ENCODE measurements at regions not wholly inside any gene's neighbourhood (a gene's known extent, or its start where the extent isn't known, plus 50 kb on each side); places are given as distances from the start of the nearest gene placed in this dataset.
"Not testable (repeated sequence)": the region's sequence is repeated elsewhere in the genome, so short reads cannot be mapped to it uniquely, and the experiment has no call there.

- not testable (repeated sequence) for H3K9me3 ChIP-seq (ENCODE audit: insufficient read depth, low read length); H2AFZ ChIP-seq (ENCODE audit: low read depth, low read length, severe bottlenecking); H3K27me3 ChIP-seq (ENCODE audit: low read length); H3K27ac ChIP-seq (ENCODE audit: low read depth, low read length); H4K20me1 ChIP-seq (ENCODE audit: low read depth, low read length); H3K9ac ChIP-seq (ENCODE audit: low read length); H3K36me3 ChIP-seq (ENCODE audit: low read length); H3K79me2 ChIP-seq (ENCODE audit: insufficient read depth, low read length); H3K9me2 ChIP-seq (replicated peaks; ENCODE audit: insufficient read depth, low read length); H3K4me3 ChIP-seq (ENCODE audit: insufficient read depth, low read length, poor library complexity, severe bottlenecking); H3F3A ChIP-seq (ENCODE audit: insufficient read depth); H3K4me2 ChIP-seq (ENCODE audit: low read depth, low read length, poor library complexity, severe bottlenecking)
These were observed 204.1 kb upstream of the ZNF322 start for GRCh38 chr6:26863641-26864040.

GRCh38 chr6:26898785-26899184, 239.2 kb upstream of the ZNF322 start:
- H3K9me2 ChIP-seq (replicated peaks; ENCODE audit: insufficient read depth, low read length); H4K20me1 ChIP-seq (ENCODE audit: low read depth, low read length); H3K27ac ChIP-seq (ENCODE audit: low read depth, low read length); H3F3A ChIP-seq (ENCODE audit: insufficient read depth); H3K9me3 ChIP-seq (ENCODE audit: insufficient read depth, low read length); H2AFZ ChIP-seq (ENCODE audit: low read depth, low read length, severe bottlenecking); H3K4me2 ChIP-seq (ENCODE audit: low read depth, low read length, poor library complexity, severe bottlenecking); H3K9ac ChIP-seq (ENCODE audit: low read length); H3K36me3 ChIP-seq (ENCODE audit: low read length); H3K27me3 ChIP-seq (ENCODE audit: low read length); H3K4me3 ChIP-seq (ENCODE audit: insufficient read depth, low read length, poor library complexity, severe bottlenecking); H3K79me2 ChIP-seq (ENCODE audit: insufficient read depth, low read length): not testable (repeated sequence)

GRCh38 chr6:26924206-26924605, 264.7 kb upstream of the ZNF322 start:
- not testable (repeated sequence) for H3K9ac ChIP-seq (ENCODE audit: low read length); H3K36me3 ChIP-seq (ENCODE audit: low read length); H3K9me2 ChIP-seq (replicated peaks; ENCODE audit: insufficient read depth, low read length); H3K27ac ChIP-seq (ENCODE audit: low read depth, low read length); H3K79me2 ChIP-seq (ENCODE audit: insufficient read depth, low read length); H3K4me2 ChIP-seq (ENCODE audit: low read depth, low read length, poor library complexity, severe bottlenecking); H4K20me1 ChIP-seq (ENCODE audit: low read depth, low read length); H3K4me3 ChIP-seq (ENCODE audit: insufficient read depth, low read length, poor library complexity, severe bottlenecking); H3K9me3 ChIP-seq (ENCODE audit: insufficient read depth, low read length); H3K27me3 ChIP-seq (ENCODE audit: low read length); H3F3A ChIP-seq (ENCODE audit: insufficient read depth); H2AFZ ChIP-seq (ENCODE audit: low read depth, low read length, severe bottlenecking)

GRCh38 chr6:26928190-26928589, 268.6 kb upstream of the ZNF322 start:
- not testable (repeated sequence) for H3K79me2 ChIP-seq (ENCODE audit: insufficient read depth, low read length); H3K9ac ChIP-seq (ENCODE audit: low read length); H3K4me3 ChIP-seq (ENCODE audit: insufficient read depth, low read length, poor library complexity, severe bottlenecking); H3K27ac ChIP-seq (ENCODE audit: low read depth, low read length); H2AFZ ChIP-seq (ENCODE audit: low read depth, low read length, severe bottlenecking); H3K9me3 ChIP-seq (ENCODE audit: insufficient read depth, low read length); H4K20me1 ChIP-seq (ENCODE audit: low read depth, low read length); H3K9me2 ChIP-seq (replicated peaks; ENCODE audit: insufficient read depth, low read length); H3K36me3 ChIP-seq (ENCODE audit: low read length); H3F3A ChIP-seq (ENCODE audit: insufficient read depth); H3K27me3 ChIP-seq (ENCODE audit: low read length); H3K4me2 ChIP-seq (ENCODE audit: low read depth, low read length, poor library complexity, severe bottlenecking)

GRCh38 chr6:26937258-26937657, 277.7 kb upstream of the ZNF322 start:
- not testable (repeated sequence) for H3K9me2 ChIP-seq (replicated peaks; ENCODE audit: insufficient read depth, low read length); H3K27ac ChIP-seq (ENCODE audit: low read depth, low read length); H3K27me3 ChIP-seq (ENCODE audit: low read length); H3F3A ChIP-seq (ENCODE audit: insufficient read depth); H3K4me2 ChIP-seq (ENCODE audit: low read depth, low read length, poor library complexity, severe bottlenecking); H4K20me1 ChIP-seq (ENCODE audit: low read depth, low read length); H3K4me3 ChIP-seq (ENCODE audit: insufficient read depth, low read length, poor library complexity, severe bottlenecking); H3K36me3 ChIP-seq (ENCODE audit: low read length); H3K79me2 ChIP-seq (ENCODE audit: insufficient read depth, low read length); H2AFZ ChIP-seq (ENCODE audit: low read depth, low read length, severe bottlenecking); H3K9ac ChIP-seq (ENCODE audit: low read length); H3K9me3 ChIP-seq (ENCODE audit: insufficient read depth, low read length)

- H3K36me3 ChIP-seq (ENCODE audit: low read length); H3K9me3 ChIP-seq (ENCODE audit: insufficient read depth, low read length); H3K9ac ChIP-seq (ENCODE audit: low read length); H3F3A ChIP-seq (ENCODE audit: insufficient read depth); H3K9me2 ChIP-seq (replicated peaks; ENCODE audit: insufficient read depth, low read length); H3K27ac ChIP-seq (ENCODE audit: low read depth, low read length); H4K20me1 ChIP-seq (ENCODE audit: low read depth, low read length); H3K27me3 ChIP-seq (ENCODE audit: low read length); H3K4me3 ChIP-seq (ENCODE audit: insufficient read depth, low read length, poor library complexity, severe bottlenecking); H3K4me2 ChIP-seq (ENCODE audit: low read depth, low read length, poor library complexity, severe bottlenecking); H2AFZ ChIP-seq (ENCODE audit: low read depth, low read length, severe bottlenecking): not testable (repeated sequence)
- peaks cover 11% of the 10 kb centered on the region for H3K79me2 ChIP-seq (ENCODE audit: insufficient read depth, low read length)
These were observed 291.7 kb upstream of the ZNF322 start for GRCh38 chr6:26951211-26951610.

GRCh38 chr6:26956078-26956600, 291.4 kb upstream of the PRSS16 start:
- peaks cover 11% of the 10 kb centered on the region for H3K79me2 ChIP-seq (ENCODE audit: insufficient read depth, low read length)
- H3K27me3 ChIP-seq (ENCODE audit: low read length); H2AFZ ChIP-seq (ENCODE audit: low read depth, low read length, severe bottlenecking); H3F3A ChIP-seq (ENCODE audit: insufficient read depth); H3K9me3 ChIP-seq (ENCODE audit: insufficient read depth, low read length); H3K9me2 ChIP-seq (replicated peaks; ENCODE audit: insufficient read depth, low read length); H4K20me1 ChIP-seq (ENCODE audit: low read depth, low read length); H3K36me3 ChIP-seq (ENCODE audit: low read length): not testable (repeated sequence)
- peak overlapping the region; percentile 54 for H3K4me2 ChIP-seq (ENCODE audit: low read depth, low read length, poor library complexity, severe bottlenecking)
- H3K27ac ChIP-seq (ENCODE audit: low read depth, low read length) = peak overlapping the region; percentile 89
- H3K9ac ChIP-seq (ENCODE audit: low read length) = peak overlapping the region; percentile 76
- H3K4me3 ChIP-seq (ENCODE audit: insufficient read depth, low read length, poor library complexity, severe bottlenecking) = peak overlapping the region; percentile 77
